ENCODE measurements at regions not wholly inside any gene's neighbourhood (a gene's known extent, or its start where the extent isn't known, plus 50 kb on each side); places are given as distances from the start of the nearest gene placed in this dataset.
"Not testable (repeated sequence)": the region's sequence is repeated elsewhere in the genome, so short reads cannot be mapped to it uniquely, and the experiment has no call there.

- no peak for DNase-seq (ENCODE audit: low read depth)
These were observed 460.3 kb downstream of the QKI start for GRCh38 chr6:163874784-163875183.

GRCh38 chr6:163872335-163872734 is 457.8 kb downstream of the QKI start:
- DNase-seq (ENCODE audit: low read depth) = no peak

GRCh38 chr6:163871616-163872015 is 457.1 kb downstream of the QKI start:
- no peak for DNase-seq (ENCODE audit: low read depth)

- DNase-seq (ENCODE audit: low read depth) = no peak
These were observed 453.2 kb downstream of the QKI start for GRCh38 chr6:163867518-163868292.

- DNase-seq (ENCODE audit: low read depth) = no peak
These were observed 451.7 kb downstream of the QKI start for GRCh38 chr6:163866192-163866591.

- DNase-seq (ENCODE audit: low read depth) = no peak
These were observed 449.0 kb downstream of the QKI start for GRCh38 chr6:163863565-163863964.

- no peak for DNase-seq (ENCODE audit: low read depth)
These were observed 448.2 kb downstream of the QKI start for GRCh38 chr6:163862701-163863100.

GRCh38 chr6:163861627-163862026 is 447.1 kb downstream of the QKI start:
- DNase-seq (ENCODE audit: low read depth) = no peak

- no peak for DNase-seq (ENCODE audit: low read depth)
These were observed 446.0 kb downstream of the QKI start for GRCh38 chr6:163860287-163861081.

GRCh38 chr6:163858870-163859269 is 444.4 kb downstream of the QKI start:
- DNase-seq (ENCODE audit: low read depth) = not testable (repeated sequence)

GRCh38 chr6:163857421-163857820 is 442.9 kb downstream of the QKI start:
- no peak for DNase-seq (ENCODE audit: low read depth)

GRCh38 chr6:163850874-163851273 is 436.4 kb downstream of the QKI start:
- no peak for DNase-seq (ENCODE audit: low read depth)

- no peak for DNase-seq (ENCODE audit: low read depth)
These were observed 430.2 kb downstream of the QKI start for GRCh38 chr6:163844761-163845160.

GRCh38 chr6:163844357-163844756 is 429.8 kb downstream of the QKI start:
- DNase-seq (ENCODE audit: low read depth) = no peak

- no peak for DNase-seq (ENCODE audit: low read depth)
These were observed 428.7 kb downstream of the QKI start for GRCh38 chr6:163843218-163843617.

- DNase-seq (ENCODE audit: low read depth) = no peak
These were observed 427.9 kb downstream of the QKI start for GRCh38 chr6:163842467-163842866.

GRCh38 chr6:163841733-163842132 is 427.2 kb downstream of the QKI start:
- DNase-seq (ENCODE audit: low read depth) = no peak

- DNase-seq (ENCODE audit: low read depth) = no peak
These were observed 426.8 kb downstream of the QKI start for GRCh38 chr6:163841326-163841725.

- no peak for DNase-seq (ENCODE audit: low read depth)
These were observed 426.4 kb downstream of the QKI start for GRCh38 chr6:163840880-163841279.

GRCh38 chr6:163839296-163839695 is 424.8 kb downstream of the QKI start:
- DNase-seq (ENCODE audit: low read depth) = no peak

- no peak for DNase-seq (ENCODE audit: low read depth)
These were observed 423.3 kb downstream of the QKI start for GRCh38 chr6:163837691-163838431.

GRCh38 chr6:163836876-163837690 is 422.6 kb downstream of the QKI start:
- DNase-seq (ENCODE audit: low read depth) = no peak

Data from GM04503 (cell line).